LoVo (cell line): ENCODE measurements at regions not wholly inside any gene's neighbourhood (a gene's known extent, or its start where the extent isn't known, plus 50 kb on each side); places are given as distances from the start of the nearest gene placed in this dataset.
"Not testable (repeated sequence)": the region's sequence is repeated elsewhere in the genome, so short reads cannot be mapped to it uniquely, and the experiment has no call there.

Experiments used
- DNase-seq: peaks from one replicate; pipeline ENCODE4 v3.0.0-alpha.2; 2016; ENCODE audit warnings: low spot score

DNA sequence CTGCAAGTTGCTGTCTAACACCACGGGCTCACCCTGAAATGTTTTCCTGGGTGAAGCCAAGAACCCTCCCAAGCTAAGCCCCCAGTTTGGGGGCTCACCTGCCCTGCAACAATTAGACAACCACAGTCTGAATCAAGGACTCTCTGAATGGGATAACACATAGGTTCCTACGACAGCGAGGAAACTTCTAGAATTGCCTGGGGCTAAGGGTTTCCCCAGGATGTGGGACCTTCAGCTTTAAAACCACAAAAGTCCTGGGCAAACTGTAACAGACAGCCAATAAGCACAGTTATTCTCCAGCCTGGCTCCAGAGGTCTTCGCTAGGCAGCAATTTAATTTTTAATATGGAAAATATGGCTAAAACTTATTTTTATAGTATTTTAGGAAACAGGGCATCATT lies 162.6 kb downstream of the PRKX start:
- no peak for DNase-seq

DNA sequence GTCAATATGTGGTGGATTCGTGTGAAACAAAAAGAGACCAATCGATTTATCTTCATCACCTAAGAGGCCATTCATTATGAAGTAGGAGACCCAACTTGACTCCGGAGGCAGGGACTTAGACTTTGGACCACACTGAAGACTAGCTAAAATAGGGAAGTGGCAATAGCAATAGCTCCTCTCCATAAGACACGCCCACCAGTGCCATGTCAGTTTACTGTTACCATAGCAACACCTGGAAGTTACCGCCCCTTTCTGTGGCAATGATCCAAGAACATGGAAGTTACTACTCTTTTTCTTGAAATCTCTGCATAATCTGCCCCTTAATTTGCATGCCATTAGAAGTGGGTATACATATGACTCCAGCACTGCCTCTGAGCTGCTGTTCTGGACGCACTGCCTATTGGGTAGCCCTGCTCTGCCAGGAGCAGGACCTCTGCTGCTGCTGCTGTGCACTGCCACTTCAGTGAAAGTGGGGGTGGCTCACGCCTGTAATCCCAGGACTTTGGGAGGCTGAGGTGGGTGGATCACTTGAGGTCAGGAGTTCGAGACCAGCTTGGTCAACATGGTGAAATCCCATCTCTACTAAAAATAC lies 163.2 kb downstream of the PRKX start:
- DNase-seq = no peak

DNA sequence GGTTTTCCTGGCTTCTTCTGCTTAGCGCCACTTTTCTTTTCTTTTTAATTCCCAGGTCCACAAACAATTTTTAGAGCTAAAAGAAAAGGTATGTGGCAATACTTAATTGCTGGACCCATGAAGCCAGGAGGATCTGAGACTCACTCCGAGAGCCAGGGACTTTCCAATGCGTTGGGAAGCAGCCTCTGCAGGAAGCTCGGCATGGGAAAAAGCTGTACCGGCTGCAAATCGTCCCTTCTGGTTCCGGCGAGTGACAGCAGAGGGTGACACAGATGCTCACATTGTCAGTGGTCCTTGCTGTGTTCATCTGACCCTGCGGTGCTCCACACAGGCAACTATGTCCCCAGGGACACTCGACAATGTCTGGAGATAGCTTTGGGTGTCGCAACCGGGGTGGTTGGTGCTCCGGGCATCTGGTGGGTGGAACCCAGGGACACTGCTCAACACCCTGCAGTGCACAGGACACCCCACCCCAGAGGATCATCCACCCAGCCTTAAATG lies 164.0 kb downstream of the PRKX start:
- no peak for DNase-seq

DNA sequence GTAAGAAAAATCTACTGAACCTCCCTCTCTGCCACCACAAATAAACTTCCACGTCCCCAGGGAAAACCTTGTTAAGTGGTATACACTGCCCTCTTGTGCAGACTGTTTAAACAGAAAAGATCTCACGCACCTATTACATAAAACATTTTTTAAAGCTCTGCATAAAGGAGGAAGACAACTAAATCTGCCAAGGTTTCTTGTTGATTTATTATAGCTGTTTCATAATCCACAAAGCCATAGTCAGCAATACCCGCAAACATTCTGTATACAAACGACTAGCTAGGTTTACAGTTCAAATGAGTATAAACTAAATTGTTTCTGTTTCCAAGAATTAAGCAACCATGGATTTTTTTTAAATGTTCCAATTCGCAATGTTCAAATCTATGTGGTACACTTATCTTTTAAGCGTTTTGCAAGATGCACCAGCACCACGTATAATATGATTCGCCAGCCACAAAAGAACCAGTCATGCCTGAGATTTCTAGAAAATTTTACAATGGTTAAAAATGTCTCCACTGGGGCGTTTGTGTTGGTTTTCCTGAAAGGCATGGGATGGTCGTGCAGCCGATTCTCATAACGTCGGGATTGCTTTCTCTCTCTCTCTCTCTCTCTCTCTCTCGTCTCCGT lies 164.6 kb downstream of the PRKX start:
- DNase-seq = no peak

DNA sequence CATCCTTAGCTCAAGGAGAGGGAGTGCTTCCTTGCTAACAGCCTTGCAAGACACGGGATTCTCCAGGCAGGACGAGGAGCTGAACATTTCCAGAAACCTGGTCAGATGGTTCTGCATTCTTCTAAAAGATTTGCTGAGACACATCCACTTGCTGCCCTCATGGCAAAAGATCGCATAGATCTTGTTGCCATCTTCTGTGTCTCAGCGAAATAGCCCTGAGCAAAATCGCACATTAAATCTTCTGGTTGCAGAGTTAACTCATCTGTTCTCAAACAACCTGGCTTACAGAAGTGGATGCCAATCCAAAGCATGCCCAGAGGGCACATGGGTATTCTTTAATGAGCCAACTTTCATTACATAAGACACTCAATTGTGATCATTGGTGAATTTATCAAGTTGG lies 167.5 kb downstream of the PRKX start:
- DNase-seq = no peak

DNA sequence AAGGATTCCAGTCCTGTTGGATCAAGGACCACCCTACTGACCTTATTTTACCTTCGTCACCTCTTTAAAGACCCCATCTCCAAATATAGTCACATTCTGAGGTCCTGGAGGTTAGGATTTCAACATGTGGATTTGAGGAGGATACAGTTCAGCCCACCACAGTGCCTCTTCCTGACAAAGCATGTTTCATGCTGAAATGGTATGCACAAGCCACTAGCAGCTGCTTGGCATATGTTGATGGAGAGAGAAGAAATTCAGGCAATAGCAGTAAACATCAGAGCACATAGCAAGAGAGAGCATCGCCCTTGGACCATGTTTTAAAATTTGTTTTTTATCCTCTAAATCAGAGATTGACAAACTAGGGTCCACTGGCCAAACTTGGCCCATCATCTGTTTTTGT lies 172.1 kb downstream of the PRKX start:
- no peak for DNase-seq

DNA sequence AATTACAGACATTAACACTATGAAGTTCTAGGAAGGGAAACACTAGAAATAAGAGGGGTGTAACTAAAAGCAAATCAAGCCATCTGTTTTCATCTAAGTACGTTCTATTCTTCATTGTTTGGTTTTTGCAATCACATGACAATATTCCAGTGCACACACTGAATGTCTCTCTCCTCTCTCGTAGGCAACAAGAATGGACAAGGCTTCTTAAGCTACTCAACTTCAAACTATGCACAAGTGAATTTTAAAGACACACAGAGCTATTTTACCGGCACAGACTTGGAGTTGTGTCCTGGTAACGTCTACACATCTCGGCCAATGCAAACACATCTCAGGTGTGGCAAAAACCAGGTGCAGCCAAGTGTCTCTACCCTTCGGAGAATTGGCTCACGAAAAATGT lies 173.3 kb downstream of the PRKX start:
- no peak for DNase-seq

DNA sequence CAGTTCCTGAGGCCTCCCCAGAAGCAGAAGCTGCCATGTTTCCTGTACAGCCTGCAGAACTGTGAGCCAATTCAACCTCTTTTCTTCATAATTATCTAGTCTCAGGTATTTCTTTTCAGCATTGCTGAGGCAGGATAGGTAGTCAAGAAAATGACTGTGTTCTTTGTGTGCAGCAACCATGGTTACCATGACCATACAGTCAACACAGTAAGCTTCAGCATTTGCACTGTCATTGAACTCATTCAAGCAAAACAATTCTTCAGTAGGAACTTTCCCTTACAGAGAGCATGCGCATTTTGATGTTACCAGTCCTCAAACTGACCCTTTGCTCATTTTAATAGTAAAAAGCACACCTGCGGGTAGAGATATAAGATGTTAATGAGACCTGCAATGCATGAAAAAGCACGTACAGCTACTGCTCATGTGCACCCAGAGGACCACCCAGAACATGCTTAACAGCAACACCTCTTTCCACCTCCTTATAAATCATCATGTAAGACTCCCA lies 180.8 kb downstream of the PRKX start:
- no peak for DNase-seq

DNA sequence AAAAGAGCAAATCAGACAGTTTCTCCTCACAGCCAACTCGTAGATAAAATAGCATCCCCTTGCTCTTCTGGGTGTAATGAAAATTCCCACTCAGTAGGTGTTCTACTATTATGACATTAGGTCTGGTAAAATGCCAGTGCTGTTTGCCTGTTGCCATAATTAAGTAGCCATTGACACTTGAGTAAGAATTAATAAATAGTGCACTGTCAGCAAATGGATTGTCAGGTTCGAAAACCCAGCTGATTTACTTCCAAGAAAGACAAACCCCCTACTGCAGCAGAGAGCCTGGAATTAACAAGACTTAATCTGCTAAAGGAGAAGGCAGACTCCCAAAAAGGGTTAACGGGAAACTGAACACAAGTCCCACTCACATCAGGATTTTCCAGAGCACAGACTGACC lies 182.0 kb downstream of the PRKX start:
- not testable (repeated sequence) for DNase-seq

DNA sequence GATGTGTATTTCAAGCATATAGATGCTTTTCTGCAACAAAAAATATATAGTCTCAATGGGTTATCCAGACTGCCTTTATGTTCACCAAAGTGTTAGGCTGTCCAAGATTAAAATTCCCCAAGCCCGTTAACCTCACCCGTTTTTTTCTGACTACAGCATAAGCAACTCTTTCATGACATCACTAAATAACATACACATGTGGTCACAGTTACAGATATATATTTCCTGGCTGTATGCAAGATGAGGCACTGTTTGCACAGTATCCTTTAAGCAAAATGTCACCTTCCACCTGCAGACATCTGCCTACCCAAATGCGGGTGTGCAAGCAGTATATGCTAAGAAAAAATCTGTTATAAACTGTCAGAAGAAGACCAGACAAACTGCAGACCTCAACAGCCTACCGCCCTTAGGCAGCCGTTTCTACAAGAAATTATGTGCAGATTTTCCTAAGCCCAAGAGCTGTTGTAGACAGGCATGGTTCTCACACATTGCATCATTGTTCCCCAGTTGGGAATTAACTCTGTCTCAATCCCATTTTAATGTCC lies 183.1 kb upstream of the MXRA5 start:
- DNase-seq = no peak

DNA sequence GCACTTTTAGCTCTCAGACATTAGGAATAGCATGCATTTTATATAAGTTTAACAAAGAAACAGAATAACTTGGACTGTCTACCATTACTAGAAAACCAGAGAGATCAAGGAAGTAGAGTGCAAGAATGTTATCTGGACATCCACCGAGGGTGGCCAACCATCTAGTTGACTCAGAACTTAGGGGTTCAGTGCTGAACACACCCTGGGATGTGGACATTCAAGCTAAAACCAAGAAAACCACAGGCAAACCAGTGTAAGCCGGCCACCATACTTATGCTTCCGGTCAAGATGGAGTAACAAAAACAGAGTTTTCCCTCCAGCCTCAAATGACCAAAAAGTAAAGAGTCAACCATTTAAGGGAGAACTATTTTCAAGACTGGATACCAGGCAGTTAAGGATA lies 181.4 kb upstream of the MXRA5 start:
- DNase-seq = no peak

DNA sequence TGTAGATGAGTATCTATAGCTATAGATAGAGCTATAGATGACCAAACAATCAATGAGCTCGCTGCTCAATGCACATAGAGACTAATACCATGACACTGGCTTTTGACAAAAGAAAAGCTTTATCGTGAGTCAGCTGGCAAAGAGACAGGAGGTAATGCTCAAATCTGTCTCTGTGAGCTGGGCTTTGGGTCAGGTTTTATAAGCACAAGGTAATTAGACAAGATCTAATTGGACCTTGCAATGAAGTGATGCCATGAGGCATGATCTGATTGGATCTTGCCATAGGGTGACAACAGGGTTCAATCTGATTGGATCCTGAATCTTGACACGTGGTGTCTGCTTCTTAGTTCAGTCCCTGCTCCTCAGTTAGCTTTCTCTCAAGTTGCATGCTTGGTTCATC lies 180.7 kb upstream of the MXRA5 start:
- DNase-seq = no peak

DNA sequence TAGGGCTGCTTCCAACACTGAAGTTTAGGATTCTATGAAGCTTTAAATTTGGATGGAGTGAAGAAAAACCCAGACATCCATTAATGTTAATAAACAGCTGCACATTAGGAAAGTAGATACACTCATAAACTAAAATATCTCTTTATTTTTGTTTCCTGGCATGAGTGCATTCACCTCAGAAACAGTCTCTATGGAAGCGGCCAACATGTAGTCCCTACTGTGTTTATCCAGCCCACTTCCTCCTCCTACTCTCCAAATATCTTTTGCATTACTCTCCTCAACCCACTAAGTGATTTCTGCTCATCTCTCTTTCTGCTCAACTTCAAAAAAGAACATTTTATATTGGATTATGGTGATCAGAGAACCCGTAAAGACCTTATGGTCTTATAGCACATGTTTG lies 180.3 kb upstream of the MXRA5 start:
- no peak for DNase-seq

DNA sequence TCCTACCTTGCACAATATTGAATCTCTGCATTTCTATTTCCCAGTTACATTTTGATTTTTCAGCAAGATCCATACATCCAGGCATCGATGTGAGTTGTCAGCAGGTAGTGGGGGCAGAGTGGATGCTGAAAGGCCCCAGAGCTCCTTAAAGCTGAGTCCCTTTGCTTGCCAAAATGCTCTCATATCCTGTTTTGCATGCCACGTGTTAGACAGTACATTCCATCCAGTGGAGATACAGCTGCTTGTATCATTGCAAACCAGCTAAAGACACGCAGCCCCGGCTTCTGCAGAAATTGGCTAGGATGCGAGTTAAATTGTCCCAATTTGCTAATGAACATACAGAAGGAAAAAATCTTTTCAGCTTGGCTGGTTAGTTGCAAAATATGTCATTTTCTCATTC lies 179.6 kb upstream of the MXRA5 start:
- DNase-seq = no peak

DNA sequence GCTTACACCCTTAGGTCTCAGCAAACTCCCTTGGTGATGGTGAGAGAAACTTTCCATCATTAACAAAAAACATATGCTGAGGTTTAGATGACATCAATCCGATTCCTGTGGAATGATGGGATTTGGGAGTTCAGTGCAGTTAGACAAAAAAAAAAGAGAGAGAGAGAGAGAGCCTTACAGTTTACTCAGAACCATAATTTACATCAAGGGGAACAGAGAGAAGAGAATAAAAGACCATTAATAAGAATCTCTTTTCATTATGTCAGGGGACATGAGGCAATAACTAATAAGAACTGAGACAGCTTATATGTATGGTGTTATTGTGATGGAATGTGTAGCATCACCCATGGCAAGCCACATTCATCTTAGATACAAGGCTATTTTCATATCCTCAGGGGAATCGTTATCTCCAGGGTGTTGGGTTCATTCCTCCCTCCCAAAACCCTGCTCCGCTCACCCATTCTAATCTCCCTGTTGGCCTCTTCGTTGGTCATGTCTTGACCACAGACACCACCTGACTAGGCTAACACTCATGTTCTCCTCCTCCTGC lies 175.7 kb upstream of the MXRA5 start:
- no peak for DNase-seq

DNA sequence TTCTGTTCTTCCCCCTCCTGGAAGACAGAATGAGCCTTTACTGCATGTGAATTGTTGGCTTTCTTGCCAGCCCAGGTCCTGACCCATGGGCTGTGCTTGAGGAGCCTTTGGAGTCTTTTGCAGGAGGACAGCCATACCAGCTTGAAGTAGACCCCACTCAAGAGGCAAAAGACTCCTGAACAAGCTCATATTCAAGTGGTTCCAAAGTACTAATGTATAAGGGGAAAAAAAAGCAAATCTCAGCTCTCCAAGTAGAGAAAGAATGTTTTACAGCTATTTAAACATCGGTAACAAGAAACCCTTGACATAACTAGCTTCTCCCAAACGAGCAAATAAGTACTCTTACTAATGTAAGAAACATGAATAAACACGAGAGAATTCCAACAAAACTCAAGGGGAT lies 174.9 kb upstream of the MXRA5 start:
- DNase-seq = no peak

DNA sequence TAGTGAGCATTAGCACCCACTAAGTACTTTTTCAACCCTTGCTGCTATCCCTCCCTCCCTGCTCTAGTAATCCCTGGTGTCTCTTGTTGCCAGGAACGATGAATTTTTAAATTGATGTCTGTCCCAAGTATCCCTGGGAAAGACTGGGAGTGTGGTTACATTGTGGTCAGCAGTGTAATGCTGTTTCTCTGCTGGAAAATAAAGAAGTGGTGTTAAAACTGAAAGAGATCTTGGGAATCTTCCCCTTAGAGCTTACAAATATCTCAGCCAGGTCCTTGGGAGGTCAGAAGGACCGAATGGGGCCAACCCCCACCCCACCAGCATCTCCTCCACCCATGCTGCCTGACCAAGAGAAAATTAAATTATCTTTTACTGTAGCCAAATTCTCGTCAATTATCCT lies 174.5 kb upstream of the MXRA5 start:
- no peak for DNase-seq

DNA sequence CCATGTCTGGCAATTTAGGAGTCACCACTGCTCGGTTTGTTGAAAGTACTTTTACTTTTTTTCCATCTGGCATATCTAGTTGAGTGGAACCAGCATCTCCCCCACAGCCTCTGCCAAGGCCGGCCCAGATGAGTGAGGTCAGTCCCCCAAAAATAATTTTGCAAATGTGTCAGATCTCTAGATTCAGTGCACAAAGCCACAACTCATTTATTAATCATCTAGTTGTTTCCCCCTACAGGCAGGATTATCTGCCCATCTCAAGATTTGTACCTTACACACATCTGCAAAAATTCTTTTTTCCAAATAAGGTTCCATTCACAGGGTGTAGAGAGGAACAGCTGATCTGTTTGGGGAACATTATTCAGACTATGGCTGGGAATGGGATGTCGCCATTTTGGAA lies 174.0 kb upstream of the MXRA5 start:
- no peak for DNase-seq

DNA sequence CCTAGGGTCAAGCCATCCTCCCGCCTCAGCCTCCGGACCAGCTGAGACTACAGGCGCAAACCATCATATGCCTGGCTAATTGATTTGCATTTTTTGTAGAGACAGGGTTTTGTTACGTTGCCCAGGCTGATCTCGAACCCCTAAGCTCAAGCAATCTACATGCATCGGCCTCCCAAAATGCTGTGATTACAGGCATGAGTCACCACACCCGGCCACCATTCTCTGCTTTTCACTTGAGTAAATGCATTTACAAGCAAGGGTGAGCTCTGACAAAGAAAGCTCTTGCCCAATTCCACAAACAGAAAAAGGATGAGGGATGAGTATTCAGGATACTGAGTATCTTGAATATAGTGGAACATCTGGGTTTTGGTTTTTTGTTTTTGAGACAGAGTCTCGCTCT lies 172.9 kb upstream of the MXRA5 start:
- not testable (repeated sequence) for DNase-seq

DNA sequence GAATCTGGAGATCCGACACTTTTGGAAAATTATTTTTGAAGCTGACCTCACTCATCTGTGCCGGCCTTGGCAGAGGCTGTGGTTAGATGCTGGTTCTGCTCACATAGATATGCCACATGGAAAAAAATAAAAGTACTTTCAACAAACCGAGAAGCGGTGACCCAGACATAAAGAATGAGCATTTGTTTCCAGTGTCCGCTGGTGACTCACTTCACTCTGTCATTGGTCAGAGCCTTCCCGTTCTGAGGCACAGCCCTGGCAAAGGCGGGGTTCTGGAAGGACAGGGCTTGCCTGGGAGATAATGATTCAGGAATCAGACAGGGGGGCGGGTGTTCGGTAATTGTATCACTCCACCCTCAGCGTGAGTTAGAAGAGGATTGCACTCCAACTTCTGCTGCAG lies 172.4 kb upstream of the MXRA5 start:
- DNase-seq = no peak

DNA sequence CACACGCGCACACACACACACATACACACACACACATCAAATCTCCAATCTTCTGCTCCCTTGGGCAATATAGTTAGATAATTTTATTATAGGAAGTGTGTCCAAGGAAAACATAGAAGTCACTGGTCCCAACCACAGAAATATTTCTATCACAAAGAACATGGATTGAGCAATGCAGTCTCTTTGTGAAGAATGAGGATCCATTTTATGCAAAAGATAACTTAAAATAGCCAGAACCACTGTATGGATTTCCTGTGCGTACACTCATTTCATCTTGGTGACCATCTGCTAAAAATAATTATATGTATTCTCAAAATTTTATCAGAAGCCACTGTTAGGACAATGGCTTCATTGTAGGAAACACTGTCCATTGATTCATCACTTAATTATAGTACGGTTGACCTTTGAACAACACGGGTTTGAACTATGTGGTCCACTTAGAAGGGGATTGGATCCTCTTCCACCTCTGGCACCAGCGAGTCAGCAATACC lies 169.6 kb upstream of the MXRA5 start:
- no peak for DNase-seq

DNA sequence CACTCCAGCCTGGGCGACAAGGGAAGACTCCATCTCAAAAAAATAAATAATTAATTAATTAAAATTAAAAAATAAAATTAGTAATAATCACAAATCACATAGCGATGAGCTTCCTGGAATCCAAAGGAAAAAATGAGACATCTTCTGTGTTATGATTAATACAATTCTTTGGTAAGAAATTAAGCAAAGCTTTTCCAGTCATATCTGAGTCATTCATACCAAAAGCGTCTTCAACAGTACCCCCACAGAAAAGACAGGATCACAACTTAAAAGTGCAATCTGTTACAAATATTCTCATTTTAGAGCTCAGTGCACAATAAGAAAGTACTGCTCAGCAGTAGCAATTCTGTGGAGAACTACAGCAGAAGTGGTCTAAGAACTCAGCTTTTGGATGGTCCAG lies 168.5 kb upstream of the MXRA5 start:
- DNase-seq = no peak

DNA sequence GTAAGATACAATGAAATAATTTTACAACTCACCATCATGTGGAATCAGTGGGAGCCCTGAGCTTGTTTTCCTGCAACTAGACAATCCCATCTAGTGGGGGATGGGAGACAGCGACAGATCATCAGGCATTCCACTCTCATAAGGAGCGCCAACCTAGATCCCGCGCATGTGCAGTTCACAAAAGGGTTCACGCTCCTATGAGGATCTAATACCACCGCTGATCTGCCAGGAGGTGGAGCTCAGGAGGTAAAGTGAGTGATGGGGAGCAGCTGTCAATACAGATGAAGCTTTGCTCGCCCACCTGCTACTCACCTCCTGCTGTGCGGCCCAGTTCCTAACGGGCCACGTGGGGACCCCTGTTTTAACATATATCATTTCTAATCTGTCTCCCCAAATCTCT lies 165.7 kb upstream of the MXRA5 start:
- DNase-seq = not testable (repeated sequence)
